A549 (cell line): ENCODE measurements at regions not wholly inside any gene's neighbourhood (a gene's known extent, or its start where the extent isn't known, plus 50 kb on each side); places are given as distances from the start of the nearest gene placed in this dataset.

Source experiments
- ATAC-seq, 2 experiments: fragments of 200-7000 bp in 1 of 2; fragments of >200 bp in 1 of 2; cut with Nextera tagmentation in 1 of 2; cut with Tn5 transposase in 1 of 2; 3 replicates each; pipeline versions ENCODE4 v1.8.0 to v1.9.1; 2018 to 2020; ENCODE audit warnings: mild to moderate bottlenecking in 1 of 2, moderate library complexity in 1 of 2
- CTCF ChIA-PET: fragments of 300-600 bp; sonication (Branson Sonifier 250); formaldehyde crosslinking; extraction: SDS; loops from one replicate; lab custom pipeline; 2021; ENCODE audit warnings: antibody characterized with exemption, inconsistent platforms; lab: Yijun Ruan, JAX
- POLR2A ChIA-PET: fragments of 350-600 bp; formaldehyde crosslinking; extraction: SDS; loops from one replicate; lab custom pipeline; 2021; ENCODE audit warnings: antibody characterized with exemption, inconsistent platforms; lab: Yijun Ruan, JAX
- DNase-seq, 2 experiments: peaks; one replicate each; pipeline versions ENCODE4 v3.0.0 to v3.0.0-alpha.2; 2011 to 2016; ENCODE audit warnings: low read depth in 1 of 2, low spot score in 1 of 2
- FAIRE-seq: peaks from 2 replicates; lab custom pipeline; 2011; peaks lifted over from hg19 to GRCh38; lab: Jason Lieb, UNC
- H3K27ac ChIP-seq, 2 experiments: fragments of >200 bp; sonication (Bioruptor Twin); formaldehyde crosslinking; 3 replicates each; pipeline ENCODE4 v1.5.1; 2016 to 2017
- H3K4me1 ChIP-seq: fragments of >200 bp; sonication (Bioruptor Twin); formaldehyde crosslinking; 3 replicates; pipeline ENCODE4 v1.6.1; 2016
- H3K4me2 ChIP-seq: fragments of >200 bp; sonication (Bioruptor Twin); formaldehyde crosslinking; 3 replicates; pipeline ENCODE4 v1.6.1; 2016
- H3K4me3 ChIP-seq: fragments of >200 bp; sonication (Bioruptor Twin); formaldehyde crosslinking; 3 replicates; pipeline ENCODE4 v1.5.1; 2016
- H3K9me3 ChIP-seq: fragments of >200 bp; sonication (Bioruptor Twin); formaldehyde crosslinking; 3 replicates; pipeline ENCODE4 v1.6.1; 2016
- CBX2 ChIP-seq: fragments of 200-600 bp; sonication (generic); IDR thresholded peaks from 2 replicates; pipeline ENCODE4 v1.6.1; 2016; ENCODE audit warnings: low read depth, mild to moderate bottlenecking, borderline replicate concordance
- CBX8 ChIP-seq: fragments of 200-600 bp; sonication (generic); IDR thresholded peaks from 2 replicates; pipeline ENCODE4 v1.6.1; 2016
- CHD4 ChIP-seq: fragments of 200-600 bp; sonication (generic); IDR thresholded peaks from 2 replicates; pipeline ENCODE4 v1.6.1; 2016; ENCODE audit warnings: antibody characterized with exemption, mild to moderate bottlenecking, borderline replicate concordance
- EHF ChIP-seq: fragments of 250-450 bp; sonication (Bioruptor Pico); IDR thresholded peaks from 2 replicates; pipeline ENCODE4 v1.5.0; 2020; ENCODE audit warnings: mild to moderate bottlenecking
- EHMT2 ChIP-seq: fragments of 200-600 bp; sonication (generic); IDR thresholded peaks from 2 replicates; pipeline ENCODE4 v1.6.1; 2016; ENCODE audit warnings: antibody characterized with exemption, low read depth, mild to moderate bottlenecking, moderate library complexity
- EP300 ChIP-seq, 2 experiments: fragments of >200 bp; sonication (Bioruptor Twin); formaldehyde crosslinking; IDR thresholded peaks; 2 replicates in 1 of 2; 3 replicates in 1 of 2; pipeline ENCODE4 v1.6.1; 2016 to 2017
- ESRRA ChIP-seq: fragments of 150-350 bp; IDR thresholded peaks from 2 replicates; pipeline ENCODE4 v1.6.1; 2014; ENCODE audit warnings: mild to moderate bottlenecking, low read length, borderline replicate concordance
- FOSL2 ChIP-seq, 2 experiments: fragments of 450-650 bp in 1 of 2; fragments of >200 bp in 1 of 2; sonication (Bioruptor Twin) in 1 of 2; formaldehyde crosslinking; IDR thresholded peaks; 2 replicates each; pipeline versions ENCODE4 v1.5.0 to v1.6.1; 2016 to 2020; ENCODE audit warnings: mild to moderate bottlenecking in 1 of 2, moderate library complexity in 1 of 2
- HOXA7 ChIP-seq: fragments of 250-450 bp; sonication (Bioruptor Pico); IDR thresholded peaks from 2 replicates; pipeline ENCODE4 v1.5.0; 2020; ENCODE audit warnings: mild to moderate bottlenecking, moderate library complexity
- HOXB13 ChIP-seq: fragments of 250-450 bp; sonication (Bioruptor Pico); IDR thresholded peaks from 2 replicates; pipeline ENCODE4 v1.5.0; 2020; ENCODE audit warnings: low read depth, mild to moderate bottlenecking, moderate library complexity
- JUN ChIP-seq, 2 experiments: fragments of >200 bp; sonication (Bioruptor Twin); formaldehyde crosslinking; IDR thresholded peaks; 2 replicates in 1 of 2; 3 replicates in 1 of 2; pipeline ENCODE4 v1.6.1; 2016 to 2017
- KDM5A ChIP-seq: fragments of 200-600 bp; sonication (generic); IDR thresholded peaks from 2 replicates; pipeline ENCODE4 v1.6.1; 2016; ENCODE audit warnings: antibody characterized with exemption, mild to moderate bottlenecking
- MAZ ChIP-seq: fragments of 150-350 bp; IDR thresholded peaks from 2 replicates; pipeline ENCODE4 v1.6.1; 2014; ENCODE audit warnings: antibody characterized with exemption, low read depth, low read length, borderline replicate concordance
- MYC ChIP-seq: IDR thresholded peaks from 2 replicates; pipeline ENCODE4 v1.6.1; 2012; ENCODE audit warnings: mild to moderate bottlenecking, inconsistent platforms, low read length, improper control_type of control experiment, borderline replicate concordance
- NPAS2 ChIP-seq: fragments of 250-450 bp; sonication (Bioruptor Pico); IDR thresholded peaks from 2 replicates; pipeline ENCODE4 v1.8.0; 2022; ENCODE audit warnings: mild to moderate bottlenecking, moderate library complexity, borderline replicate concordance
- NR3C1 ChIP-seq: fragments of >200 bp; sonication (Bioruptor Twin); formaldehyde crosslinking; IDR thresholded peaks from 3 replicates; pipeline ENCODE4 v1.6.1; 2017
- RAD21 ChIP-seq, 2 experiments: fragments of >200 bp in 1 of 2; sonication (Bioruptor Twin) in 1 of 2; formaldehyde crosslinking in 1 of 2; IDR thresholded peaks in 1 of 2; conservative IDR thresholded peaks in 1 of 2; 2 replicates in 1 of 2; 3 replicates in 1 of 2; pipeline ENCODE4 v1.6.1; 2012 to 2018; ENCODE audit warnings: inconsistent platforms in 1 of 2
- RFX5 ChIP-seq: fragments of 450-650 bp; IDR thresholded peaks from 2 replicates; pipeline ENCODE4 v1.7.1; 2014; ENCODE audit warnings: antibody characterized with exemption, mild to moderate bottlenecking, moderate library complexity
- RNF2 ChIP-seq: fragments of 200-600 bp; sonication (generic); IDR thresholded peaks from 2 replicates; pipeline ENCODE4 v1.6.1; 2016; ENCODE audit warnings: low read depth, mild to moderate bottlenecking, antibody characterized with exemption, moderate library complexity, borderline replicate concordance
- SREBF2 ChIP-seq: fragments of 450-650 bp; IDR thresholded peaks from 2 replicates; pipeline ENCODE4 v1.6.1; 2014; ENCODE audit warnings: mild to moderate bottlenecking, moderate library complexity
- TP53 ChIP-seq: fragments of 250-450 bp; sonication (Bioruptor Pico); IDR thresholded peaks from 2 replicates; pipeline ENCODE4 v1.5.0; 2021; ENCODE audit warnings: mild to moderate bottlenecking, moderate library complexity
- ZC3H11A ChIP-seq: fragments of 450-650 bp; IDR thresholded peaks from 2 replicates; pipeline ENCODE4 v1.6.1; 2014; ENCODE audit warnings: antibody characterized with exemption, mild to moderate bottlenecking
- ZNF302 ChIP-seq: fragments of 250-450 bp; sonication (Bioruptor Pico); IDR thresholded peaks from 2 replicates; pipeline ENCODE4 v1.9.0; 2021; ENCODE audit warnings: inconsistent platforms, mild to moderate bottlenecking, moderate library complexity
- WGBS: methylation state at CpG from one replicate; pipeline ENCODE4 v1.1.6; 2017; ENCODE audit errors: missing lambda C conversion rate; 5-methylcytosine and 5-hydroxymethylcytosine counted together
- TF ChIP-seq, protein P1 (sequence below): fragments of >200 bp; sonication (Bioruptor Twin); formaldehyde crosslinking; IDR thresholded peaks from 3 replicates; pipeline ENCODE4 v1.6.1; 2016

DNA sequence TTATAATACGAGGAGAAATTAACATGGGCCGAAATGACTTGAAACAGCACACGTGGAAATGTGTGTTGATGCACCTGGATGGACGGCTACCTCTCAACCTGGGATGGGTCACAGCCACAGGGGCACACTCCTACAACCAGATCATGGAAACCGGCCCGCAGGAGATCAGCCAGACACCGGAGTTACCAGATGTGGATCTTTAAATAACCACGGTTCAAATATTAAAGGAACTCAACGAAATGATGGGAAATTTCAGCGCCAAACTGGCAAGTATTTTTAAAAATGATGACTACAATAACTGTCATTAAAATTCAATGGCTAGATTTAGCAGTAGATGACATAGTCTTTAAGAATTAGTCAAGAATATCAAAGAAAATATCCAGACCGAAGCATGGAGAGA, 166.9 kb upstream of the GPR12 start:
- 44% methylated on average over 11 of the region's 11 CpGs for WGBS
- Histone ChIP-seq H3K4me1 (no peaks in the 10 kb centered on the region), H3K4me3 (no peak overlapping the region), H3K4me2 (no peak overlapping the region), H3K9me3 (no peaks in the 10 kb centered on the region), H3K27ac (no peak overlapping the region)
- ChIA-PET POLR2A (no interaction called here), CTCF (interaction anchor here (0.8 kb wide), 1 partner anchor 9 kb away, joined by 3 read pairs; no protein-coding TSS in a partner anchor)
- DNase-seq (no peak), ATAC-seq (no peak), FAIRE-seq (no peak)
- TF ChIP-seq HOXA7 (CRISPR knock-in tag) (no peak), KDM5A (no peak), FOSL2 (IDR thresholded peaks at IDR 0.05) (no peak), FOSL2 (CRISPR knock-in tag; IDR thresholded peaks at IDR 0.05) (no peak), CHD4 (no peak), RNF2 (peak; percentile 91), CBX8 (peak; percentile 89), EP300 (IDR thresholded peaks at IDR 0.05) (no peak), CBX2 (no peak), RAD21 (conservative IDR thresholded peaks at IDR 0.05 in 1 of 2, IDR thresholded peaks at IDR 0.05 in 1 of 2) (no peak), RFX5 (no peak), ZNF302 (no peak), ZC3H11A (no peak), NR3C1 (no peak)
- TF ChIP-seq, protein P1, sequence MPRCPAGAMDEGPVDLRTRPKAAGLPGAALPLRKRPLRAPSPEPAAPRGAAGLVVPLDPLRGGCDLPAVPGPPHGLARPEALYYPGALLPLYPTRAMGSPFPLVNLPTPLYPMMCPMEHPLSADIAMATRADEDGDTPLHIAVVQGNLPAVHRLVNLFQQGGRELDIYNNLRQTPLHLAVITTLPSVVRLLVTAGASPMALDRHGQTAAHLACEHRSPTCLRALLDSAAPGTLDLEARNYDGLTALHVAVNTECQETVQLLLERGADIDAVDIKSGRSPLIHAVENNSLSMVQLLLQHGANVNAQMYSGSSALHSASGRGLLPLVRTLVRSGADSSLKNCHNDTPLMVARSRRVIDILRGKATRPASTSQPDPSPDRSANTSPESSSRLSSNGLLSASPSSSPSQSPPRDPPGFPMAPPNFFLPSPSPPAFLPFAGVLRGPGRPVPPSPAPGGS = no peak

DNA sequence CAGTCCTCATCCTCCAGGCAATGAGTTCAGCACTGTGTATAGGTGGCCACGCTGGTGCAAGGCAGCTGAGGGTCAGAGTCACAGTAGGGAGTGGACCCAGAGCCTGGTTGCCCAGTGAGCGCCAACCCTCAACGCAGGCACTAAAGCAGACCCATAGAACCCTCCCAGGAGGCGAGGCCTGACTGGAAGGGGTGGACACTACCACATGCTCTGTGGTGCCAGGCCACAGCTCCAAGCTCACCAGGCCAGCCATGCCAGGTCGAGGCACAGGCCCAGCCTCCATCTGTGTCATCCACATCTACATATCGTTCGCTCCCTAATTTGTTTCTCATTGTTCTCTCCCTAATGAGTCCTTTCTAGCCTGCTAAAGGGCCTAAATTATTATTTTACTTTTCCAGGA, 165.8 kb upstream of the GPR12 start:
- CTCF ChIA-PET = interaction anchor here (0.7 kb wide), 1 partner anchor 59 kb away, joined by 5 read pairs; no protein-coding TSS in a partner anchor
- H3K9me3 ChIP-seq = no peaks in the 10 kb centered on the region
- 37% methylated on average over 3 of the region's 7 CpGs for WGBS

DNA sequence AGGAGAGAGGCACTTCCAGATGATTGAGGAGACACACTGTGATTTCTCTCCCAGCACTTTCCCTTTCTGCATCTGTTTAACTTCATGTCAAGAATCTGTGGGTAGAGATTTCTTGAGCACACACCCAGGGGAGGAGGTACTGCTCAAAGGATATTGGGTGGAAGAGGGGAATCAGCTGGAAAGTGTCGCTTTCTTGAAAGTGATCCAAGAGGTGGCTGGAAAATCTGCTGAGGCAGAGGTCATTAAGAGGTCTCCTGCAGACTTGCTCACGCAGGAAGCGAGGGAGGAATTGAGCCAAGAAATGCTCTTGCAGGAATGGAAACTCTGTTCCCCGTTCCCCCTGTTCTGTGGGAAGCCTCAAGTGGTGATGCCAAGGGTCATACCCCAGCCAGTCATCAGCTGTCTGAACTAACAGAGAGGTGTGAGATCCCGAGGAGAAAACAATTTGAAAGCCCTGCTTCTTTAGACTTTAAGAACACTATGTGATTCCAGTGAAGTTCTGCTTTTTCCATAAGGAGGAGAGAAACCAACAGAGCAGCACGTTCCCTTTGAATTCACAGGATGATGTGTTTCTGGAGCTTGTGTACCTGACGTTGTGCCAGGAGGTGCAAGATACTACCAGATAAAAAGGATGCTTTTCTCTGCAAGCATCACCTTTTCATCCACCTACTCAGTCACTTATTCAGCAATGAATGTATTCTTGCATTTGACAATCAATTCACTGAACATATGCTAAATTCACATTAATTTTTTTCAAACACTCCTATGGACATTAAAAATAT, 163.4 kb upstream of the GPR12 start:
- TF ChIP-seq CBX2 (no peak), SREBF2 (no peak), MAZ (no peak), EHF (CRISPR knock-in tag) (no peak), EHMT2 (no peak), ESRRA (no peak), JUN (IDR thresholded peaks at IDR 0.05) (no peak), CBX8 (no peak), TP53 (CRISPR knock-in tag) (no peak), HOXB13 (no peak), NPAS2 (no peak)
- FAIRE-seq (no peak), DNase-seq (peak in 1 of 2 experiments; percentile 2), ATAC-seq (no peak)
- CTCF ChIA-PET = interaction anchor here (0.9 kb wide), 1 partner anchor 23 kb away, joined by 3 read pairs; no protein-coding TSS in a partner anchor
- Histone ChIP-seq H3K4me3 (no peak overlapping the region), H3K27ac (no peak overlapping the region), H3K9me3 (no peaks in the 10 kb centered on the region), H3K4me2 (no peak overlapping the region), H3K4me1 (no peaks in the 10 kb centered on the region)
- POLR2A ChIA-PET = no interaction called here
- WGBS = 8% methylated on average over 6 of the region's 7 CpGs

More for the DNA sequence above, 165.8 kb upstream of the GPR12 start:
- no peak overlapping the region for H3K4me3 ChIP-seq
- H3K4me1 ChIP-seq = no peaks in the 10 kb centered on the region
- FAIRE-seq (no peak), ATAC-seq (no peak), DNase-seq (no peak)
- H3K27ac ChIP-seq = no peak overlapping the region
- TF ChIP-seq MYC (no peak), MAZ (no peak)
- no peak overlapping the region for H3K4me2 ChIP-seq
- POLR2A ChIA-PET = no interaction called here
